ENCODE measurements at regions not wholly inside any gene's neighbourhood (a gene's known extent, or its start where the extent isn't known, plus 50 kb on each side); places are given as distances from the start of the nearest gene placed in this dataset.

DNA sequence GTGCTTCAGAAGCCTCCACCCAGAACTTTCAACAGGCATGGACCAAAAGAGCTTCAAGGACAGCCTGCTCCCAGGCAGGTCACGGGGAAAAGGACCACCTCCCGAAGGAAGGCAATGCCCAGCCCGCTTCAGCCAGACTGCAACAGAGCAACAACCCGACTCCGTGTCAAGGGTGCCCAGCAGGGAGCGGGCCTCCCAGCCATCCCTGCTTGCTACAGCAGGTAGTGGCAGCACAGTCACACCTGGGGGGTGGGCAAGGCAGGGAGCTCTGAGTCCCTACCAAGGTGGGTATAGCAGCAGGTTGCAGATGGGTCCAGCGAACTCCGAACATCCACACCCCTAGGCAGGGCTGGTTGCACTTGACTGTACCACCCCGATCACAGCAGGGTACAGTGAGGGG, 467.8 kb upstream of the PFKP start:
- TF ChIP-seq, protein P1, sequence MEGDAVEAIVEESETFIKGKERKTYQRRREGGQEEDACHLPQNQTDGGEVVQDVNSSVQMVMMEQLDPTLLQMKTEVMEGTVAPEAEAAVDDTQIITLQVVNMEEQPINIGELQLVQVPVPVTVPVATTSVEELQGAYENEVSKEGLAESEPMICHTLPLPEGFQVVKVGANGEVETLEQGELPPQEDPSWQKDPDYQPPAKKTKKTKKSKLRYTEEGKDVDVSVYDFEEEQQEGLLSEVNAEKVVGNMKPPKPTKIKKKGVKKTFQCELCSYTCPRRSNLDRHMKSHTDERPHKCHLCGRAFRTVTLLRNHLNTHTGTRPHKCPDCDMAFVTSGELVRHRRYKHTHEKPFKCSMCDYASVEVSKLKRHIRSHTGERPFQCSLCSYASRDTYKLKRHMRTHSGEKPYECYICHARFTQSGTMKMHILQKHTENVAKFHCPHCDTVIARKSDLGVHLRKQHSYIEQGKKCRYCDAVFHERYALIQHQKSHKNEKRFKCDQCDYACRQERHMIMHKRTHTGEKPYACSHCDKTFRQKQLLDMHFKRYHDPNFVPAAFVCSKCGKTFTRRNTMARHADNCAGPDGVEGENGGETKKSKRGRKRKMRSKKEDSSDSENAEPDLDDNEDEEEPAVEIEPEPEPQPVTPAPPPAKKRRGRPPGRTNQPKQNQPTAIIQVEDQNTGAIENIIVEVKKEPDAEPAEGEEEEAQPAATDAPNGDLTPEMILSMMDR (IDR thresholded peaks at IDR 0.05), result no peak
- no peak for TF ChIP-seq EP300 (IDR thresholded peaks at IDR 0.05)
